GM18870 (cell line): ENCODE measurements at regions not wholly inside any gene's neighbourhood (a gene's known extent, or its start where the extent isn't known, plus 50 kb on each side); places are given as distances from the start of the nearest gene placed in this dataset.

Source experiments
- ATAC-seq: cut with Tn5 transposase; IDR thresholded peaks from one replicate; pipeline ENCODE4 v1.9.1; 2021; ENCODE audit warnings: moderate library complexity; ENCODE audit not compliant: unreplicated experiment

DNA sequence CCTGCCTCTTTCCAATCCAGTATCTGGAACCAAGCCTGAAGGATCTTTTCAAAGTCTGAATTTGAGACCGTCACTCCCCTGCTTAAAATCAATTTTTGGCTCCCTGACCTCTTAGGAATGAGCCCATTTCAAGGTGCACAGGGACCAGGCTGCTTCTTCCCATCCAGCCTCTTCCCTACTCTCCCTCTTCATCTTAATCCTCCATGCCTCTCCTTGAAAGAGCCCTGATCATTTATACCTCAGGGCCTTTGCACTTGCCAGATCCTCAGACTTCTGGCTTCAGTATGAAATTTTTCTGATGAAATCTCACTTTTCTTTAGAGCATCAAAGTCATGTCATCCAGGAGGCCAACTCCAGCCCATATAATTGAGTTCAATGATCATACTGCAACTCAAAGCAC, 399.5 kb upstream of the CELF2 start:
- no peak for ATAC-seq

GRCh38 chr10:10623958-10624566, 393.6 kb upstream of the CELF2 start:
- ATAC-seq, result no peak

DNA sequence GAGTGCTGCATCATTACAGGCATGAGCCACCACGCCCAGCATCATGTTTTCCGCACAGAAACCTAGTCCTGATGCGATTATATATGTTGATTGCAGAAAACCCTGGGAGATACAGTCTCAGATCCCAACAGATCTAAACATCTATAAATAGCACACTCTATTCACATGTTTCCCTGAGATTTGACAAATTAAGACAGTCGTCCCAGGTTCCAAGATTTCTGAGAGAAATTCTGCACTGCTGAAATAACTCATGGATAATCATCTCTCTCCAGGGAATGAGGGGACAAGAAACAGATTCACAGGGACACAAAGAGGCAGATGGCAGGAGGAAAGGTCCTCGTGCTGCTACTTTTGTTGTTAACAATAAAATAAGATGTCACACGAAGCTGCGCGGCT, 393.1 kb upstream of the CELF2 start:
- no peak for ATAC-seq

DNA sequence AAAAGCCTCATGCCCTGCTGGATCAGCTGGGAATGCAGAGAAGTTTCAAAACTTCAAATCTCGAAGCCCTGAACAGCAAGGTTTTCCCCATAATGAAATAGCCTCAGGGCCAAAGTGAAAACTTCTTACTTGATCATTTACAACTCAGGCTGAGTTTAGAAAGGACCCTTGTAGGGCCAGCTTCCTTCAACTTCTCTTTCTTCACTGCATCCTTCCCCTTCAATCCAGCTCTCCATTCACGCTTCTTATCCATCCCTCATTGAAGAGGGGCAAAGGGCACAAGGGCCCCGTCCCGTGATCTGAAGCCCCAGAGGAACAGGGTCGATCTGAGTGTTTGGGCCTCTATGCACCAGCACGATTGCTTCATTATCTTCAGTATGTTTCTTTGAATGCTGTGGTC, 392.2 kb upstream of the CELF2 start:
- no peak for ATAC-seq

GRCh38 chr10:10626734-10627133, 390.9 kb upstream of the CELF2 start:
- no peak for ATAC-seq

- no peak for ATAC-seq
These were observed 390.3 kb upstream of the CELF2 start for GRCh38 chr10:10627414-10627813.

- no peak for ATAC-seq
These were observed 388.2 kb upstream of the CELF2 start for GRCh38 chr10:10629512-10629911.

DNA sequence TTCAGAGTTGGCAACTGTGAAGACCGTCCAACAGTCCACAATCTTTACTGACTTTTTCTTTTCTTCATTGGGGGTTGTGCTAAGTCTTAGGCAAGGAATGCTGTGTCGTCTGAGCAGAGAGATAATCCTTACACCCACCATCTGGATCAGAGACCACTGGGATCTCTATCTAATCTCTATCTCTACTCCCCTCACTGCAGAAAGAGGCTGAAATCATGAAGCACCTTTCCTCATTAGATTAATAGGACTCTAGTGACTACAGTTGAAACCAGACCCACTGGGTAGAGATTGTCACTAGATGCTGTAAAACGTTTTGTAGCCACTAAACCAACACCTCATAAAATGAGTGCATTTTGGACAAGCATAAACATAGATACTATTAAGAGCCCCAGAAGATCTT, 387.4 kb upstream of the CELF2 start:
- ATAC-seq, result no peak

- ATAC-seq, result no peak
These were observed 386.9 kb upstream of the CELF2 start for GRCh38 chr10:10630782-10631181.

DNA sequence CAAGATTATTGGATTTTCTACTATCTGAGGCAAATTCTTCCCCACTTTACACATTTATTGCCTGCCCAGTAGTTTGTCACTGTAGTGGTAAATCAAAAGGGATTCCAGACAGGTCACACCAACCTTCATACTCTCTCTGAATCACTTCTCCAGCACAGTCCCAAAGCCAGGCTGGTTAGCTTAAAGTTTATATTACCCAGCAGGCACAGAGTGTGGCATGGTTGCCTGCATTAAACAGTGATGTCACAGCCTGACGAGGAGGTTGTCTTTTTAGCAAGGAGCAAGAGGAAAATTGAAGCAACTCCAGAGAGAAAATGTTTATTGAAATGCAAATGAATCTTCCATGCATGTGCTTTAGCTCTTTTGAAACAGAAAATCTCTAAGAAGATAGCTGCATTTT, 375.5 kb upstream of the CELF2 start:
- no peak for ATAC-seq

- no peak for ATAC-seq
These were observed 374.9 kb upstream of the CELF2 start for GRCh38 chr10:10642751-10643150.

- no peak for ATAC-seq
These were observed 373.5 kb upstream of the CELF2 start for GRCh38 chr10:10644008-10644646.

DNA sequence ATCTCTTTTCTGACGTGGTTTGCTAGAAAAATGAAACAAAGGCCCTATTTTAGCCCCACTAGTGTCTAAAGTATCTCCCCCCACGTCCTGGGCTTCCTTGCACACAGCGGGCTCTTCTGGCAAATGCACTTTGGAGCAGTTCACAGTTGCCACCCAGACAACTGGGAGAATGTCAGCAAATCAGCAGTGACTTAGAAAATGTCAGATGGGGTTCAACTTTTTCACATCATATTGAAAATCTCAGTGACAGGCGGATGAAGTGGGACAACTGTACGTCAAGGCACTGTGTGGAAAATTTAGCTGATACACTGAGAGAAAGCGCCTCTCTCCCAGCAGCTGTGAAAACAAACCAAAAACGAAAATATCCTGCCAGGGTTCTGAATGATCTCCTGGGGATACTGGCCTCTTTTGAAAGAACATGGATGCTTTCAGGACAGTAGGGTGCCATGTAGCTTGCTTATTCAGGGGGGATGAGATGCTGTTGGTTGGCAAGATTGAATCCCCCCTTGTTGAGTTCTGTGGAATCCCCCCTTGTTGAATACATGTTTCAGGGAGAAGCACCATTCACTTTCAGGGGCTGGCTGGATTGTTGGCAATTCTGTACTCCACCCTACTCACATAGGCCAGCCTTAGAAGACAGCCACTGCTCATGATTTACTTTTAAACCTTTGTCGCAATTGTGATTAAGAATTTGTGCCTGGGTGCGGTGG, 372.8 kb upstream of the CELF2 start:
- no peak for ATAC-seq

DNA sequence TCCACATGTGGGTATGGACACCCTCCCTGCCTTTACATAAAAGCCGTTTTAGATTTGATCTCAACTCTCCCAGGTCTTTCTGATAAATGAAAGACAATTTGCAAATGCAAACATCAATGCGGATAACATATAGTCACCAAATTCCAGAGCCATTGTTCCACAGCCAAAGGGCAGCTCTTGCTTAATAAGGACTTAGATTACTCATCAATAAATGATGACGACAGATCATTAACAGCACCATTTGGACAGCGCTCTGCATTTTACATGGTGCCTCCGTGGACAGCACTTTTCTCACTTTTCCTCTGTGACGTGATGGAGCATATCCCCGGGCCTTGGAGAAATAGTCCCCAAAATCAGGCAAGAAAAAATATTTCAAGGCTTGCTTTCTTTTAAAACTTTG, 370.3 kb upstream of the CELF2 start:
- ATAC-seq, result no peak

GRCh38 chr10:10657139-10657760, 360.4 kb upstream of the CELF2 start:
- no peak for ATAC-seq

- no peak for ATAC-seq
These were observed 359.4 kb upstream of the CELF2 start for GRCh38 chr10:10658172-10658785.

- no peak for ATAC-seq
These were observed 357.6 kb upstream of the CELF2 start for GRCh38 chr10:10660054-10660453.

GRCh38 chr10:10661176-10661575, 356.5 kb upstream of the CELF2 start:
- ATAC-seq, result no peak

DNA sequence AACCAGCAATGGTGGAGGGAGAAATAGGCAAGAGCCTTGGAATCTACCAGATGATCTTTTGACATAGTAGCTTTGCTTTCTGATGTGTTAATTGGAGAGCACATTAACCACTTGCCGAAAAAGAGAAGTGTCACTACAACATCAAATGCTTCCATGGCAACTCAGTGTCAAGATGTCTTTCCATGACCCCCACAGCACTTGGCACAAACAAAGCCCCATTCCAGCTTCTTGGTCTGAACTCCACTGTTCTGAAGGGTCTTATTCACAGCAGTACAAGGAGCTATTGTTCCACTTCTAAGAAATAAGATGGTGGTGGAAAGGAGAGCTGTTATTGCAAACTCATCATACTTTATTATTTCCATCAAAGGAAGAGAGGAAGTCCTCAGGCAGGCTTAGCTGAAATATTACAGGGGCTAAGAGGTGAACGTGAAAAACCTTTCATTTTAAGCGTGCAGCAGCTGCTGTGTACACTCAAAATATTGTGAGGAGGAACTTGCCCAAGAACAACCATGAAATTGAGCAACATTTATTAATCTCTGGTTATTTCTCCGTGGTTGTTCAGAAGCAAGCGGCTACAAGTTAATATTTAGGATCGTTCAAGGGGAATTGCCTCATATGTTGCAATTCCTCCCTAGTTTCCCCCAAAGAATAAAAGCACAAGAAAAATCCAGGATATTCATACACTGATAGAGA, 354.8 kb upstream of the CELF2 start:
- no peak for ATAC-seq

GRCh38 chr10:10663622-10664021, 354.1 kb upstream of the CELF2 start:
- no peak for ATAC-seq

DNA sequence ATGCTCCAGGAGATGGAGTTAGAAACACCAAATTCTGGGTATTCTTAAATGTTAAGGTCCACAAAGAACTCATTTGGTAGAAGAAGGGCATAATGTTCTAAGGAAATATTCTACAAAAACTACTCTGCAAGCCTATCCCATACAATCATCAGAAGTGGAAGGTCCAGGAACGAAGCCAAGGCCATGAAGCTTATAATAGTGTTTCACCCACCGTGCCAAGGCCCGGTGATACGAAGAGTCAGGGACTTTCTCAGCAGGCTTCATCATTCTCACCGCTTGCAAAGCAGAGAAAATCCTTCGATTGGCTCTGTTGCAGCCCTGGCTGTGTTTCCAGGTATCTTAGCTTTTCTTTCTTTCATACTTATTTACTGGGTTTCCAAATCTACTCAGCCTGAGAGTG, 351.9 kb upstream of the CELF2 start:
- no peak for ATAC-seq
